NCI-H2196 (cell line): ENCODE measurements at regions not wholly inside any gene's neighbourhood (a gene's known extent, or its start where the extent isn't known, plus 50 kb on each side); places are given as distances from the start of the nearest gene placed in this dataset.

Source experiments
- DNase-seq: peaks from one replicate; lab custom pipeline; 2025; ENCODE audit not compliant: unreplicated experiment; lab: John Stamatoyannopoulos, UW

DNA sequence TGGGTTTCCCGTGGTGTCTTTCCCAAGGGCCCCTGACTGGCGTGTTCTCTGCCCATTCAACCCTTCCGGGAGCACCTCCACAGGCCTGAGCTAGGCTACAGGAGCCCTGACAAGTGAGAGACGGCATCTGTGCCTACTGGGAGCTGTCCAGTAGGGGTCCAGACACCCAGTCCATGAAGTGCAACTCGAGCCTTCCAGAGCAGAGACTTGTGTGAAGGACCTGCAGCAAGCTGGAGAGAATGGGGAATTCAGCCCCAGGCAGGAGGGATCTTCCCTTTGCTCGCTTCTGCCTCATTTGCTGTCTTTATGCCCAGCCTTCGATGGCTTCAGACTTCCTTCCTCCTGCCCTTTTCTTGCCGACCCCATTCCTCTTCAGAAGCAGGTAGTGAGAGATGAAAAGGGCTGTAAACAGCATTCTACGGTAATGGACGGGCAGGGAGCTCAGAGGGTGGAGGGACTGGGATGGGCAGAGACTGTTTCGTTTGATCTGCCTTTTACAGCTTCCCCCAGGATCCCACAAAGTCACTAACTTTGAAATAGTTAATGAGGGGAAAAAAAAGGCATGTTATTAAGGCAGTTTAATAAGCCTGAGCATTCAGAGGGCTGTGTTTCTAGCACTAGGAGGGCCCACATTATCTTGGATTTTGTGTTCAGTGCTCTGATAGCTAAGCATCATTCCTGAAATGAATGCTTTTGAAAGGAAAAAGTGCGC, 327.6 kb downstream of the FGF9 start:
- no peak for DNase-seq

DNA sequence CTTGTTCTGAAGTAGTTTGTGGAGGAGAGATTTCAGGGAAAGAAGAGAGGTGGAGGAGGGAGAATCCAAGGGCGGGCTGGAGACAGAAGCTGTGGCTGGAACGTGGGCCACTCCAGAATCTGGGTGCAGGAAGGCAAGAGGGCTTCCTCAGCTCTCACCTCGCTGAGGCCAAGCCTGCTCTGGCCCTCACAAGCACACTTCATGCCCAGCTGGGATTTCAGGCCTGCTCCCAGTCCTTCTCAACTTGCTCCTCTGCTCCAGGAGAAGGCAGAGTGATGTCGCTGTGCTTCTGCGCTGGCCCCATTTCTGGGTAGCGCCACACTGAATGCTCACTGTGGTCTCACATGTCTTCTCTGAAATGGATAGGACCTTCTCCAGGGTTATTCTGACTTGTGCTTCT, 328.8 kb downstream of the FGF9 start:
- DNase-seq, result no peak

DNA sequence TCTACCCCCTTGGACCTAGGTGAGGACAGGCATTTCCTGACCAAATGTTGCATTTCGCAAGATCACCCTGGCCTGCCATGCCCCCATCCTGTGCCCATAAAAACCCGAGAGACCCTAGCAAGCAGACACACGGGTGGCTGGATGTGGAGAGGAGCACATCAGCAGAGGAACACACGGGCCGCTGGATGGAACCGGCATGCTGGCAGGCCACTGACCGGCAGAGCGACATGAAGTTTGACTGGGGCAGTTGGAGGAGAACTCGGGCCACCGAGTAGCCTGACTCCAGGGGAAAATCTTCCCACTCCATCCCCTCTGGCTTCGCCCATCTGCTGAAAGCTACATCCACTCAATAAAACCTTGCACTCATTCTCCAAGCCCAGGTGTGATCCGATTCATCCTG, 329.3 kb downstream of the FGF9 start:
- DNase-seq, result no peak

- no peak for DNase-seq
Observed at GRCh38 chr13:22001336-22001735, 330.5 kb downstream of the FGF9 start.

- DNase-seq, result no peak
Observed at GRCh38 chr13:22002893-22003292, 332.0 kb downstream of the FGF9 start.

- no peak for DNase-seq
Observed at GRCh38 chr13:22009500-22009899, 338.6 kb downstream of the FGF9 start.

DNA sequence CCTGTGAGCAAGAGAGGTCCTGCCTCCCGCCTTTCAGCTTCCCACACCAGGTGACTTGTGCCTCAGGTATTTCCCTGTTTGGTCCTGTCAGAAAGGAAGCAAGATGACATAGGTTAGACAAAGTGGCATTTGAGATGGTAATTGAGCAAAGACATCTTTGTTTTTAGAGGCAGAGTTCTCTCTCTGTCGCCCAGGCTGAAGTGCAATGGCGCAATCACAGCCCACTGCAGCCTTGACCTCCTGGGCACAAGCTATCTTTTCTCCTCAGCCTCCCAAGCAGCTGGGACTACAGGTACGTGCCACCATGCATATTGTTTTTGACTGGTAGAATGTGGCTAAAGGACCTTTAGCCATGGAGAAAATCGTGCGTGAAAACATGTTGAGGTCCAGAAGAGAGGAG, 339.1 kb downstream of the FGF9 start:
- no peak for DNase-seq

DNA sequence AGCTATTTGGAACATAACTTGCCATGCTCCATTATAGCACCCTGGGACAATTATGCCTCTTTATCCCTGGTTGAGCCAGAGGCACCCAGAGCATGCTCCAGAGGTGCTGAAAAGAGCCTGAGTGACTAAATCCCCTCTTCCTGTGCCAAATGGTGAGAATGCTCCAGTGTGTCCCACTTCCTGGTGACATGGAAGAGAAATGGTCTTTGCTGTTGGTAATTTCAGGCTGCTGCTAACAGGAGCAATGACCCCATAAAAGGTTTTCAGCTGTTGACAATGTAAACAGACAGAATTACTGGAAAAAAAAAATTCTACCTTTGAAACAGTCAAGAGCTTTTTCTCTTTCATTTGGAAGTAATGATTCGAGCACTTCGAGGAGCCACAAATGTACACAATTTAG, 341.8 kb downstream of the FGF9 start:
- no peak for DNase-seq

DNA sequence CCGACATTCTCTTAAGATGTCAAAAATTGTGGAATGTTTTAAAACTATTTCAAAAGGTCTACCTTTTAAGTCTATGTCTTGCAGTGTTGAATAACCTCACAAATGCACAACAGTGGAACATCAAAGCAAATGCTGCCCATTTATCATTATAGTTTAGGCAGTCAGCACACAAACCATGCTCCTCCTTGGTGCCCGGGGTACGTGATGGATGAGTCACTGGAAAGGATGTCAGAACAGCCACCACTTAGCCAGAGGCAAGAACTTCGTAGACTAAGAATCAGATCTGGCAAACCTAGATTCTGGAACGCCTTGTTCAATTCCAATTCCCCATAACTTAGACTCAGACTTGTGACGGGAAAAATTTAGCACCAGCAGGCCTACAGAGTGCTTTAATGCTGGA, 343.6 kb downstream of the FGF9 start:
- no peak for DNase-seq

GRCh38 chr13:22017226-22017625, 346.4 kb downstream of the FGF9 start:
- DNase-seq, result no peak

GRCh38 chr13:22018076-22018835, 347.4 kb downstream of the FGF9 start:
- DNase-seq, result no peak

DNA sequence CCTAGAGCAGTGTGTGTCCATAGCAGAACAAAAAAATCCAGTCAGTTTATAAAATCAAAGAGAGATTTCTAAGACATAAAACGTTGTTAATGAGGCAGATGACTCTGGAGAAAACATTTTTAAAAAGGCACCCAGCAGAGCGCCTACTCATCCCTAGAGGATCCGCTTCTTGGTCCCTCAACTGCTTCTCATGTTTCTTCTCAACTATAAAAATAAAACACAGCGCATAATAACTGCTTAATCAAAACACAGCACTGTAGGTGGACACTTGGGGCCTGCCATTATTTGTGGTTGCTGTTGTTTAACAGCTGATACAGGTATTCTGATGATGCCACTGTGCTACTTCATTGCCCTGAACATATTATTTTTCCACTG, 347.9 kb downstream of the FGF9 start:
- no peak for DNase-seq

DNA sequence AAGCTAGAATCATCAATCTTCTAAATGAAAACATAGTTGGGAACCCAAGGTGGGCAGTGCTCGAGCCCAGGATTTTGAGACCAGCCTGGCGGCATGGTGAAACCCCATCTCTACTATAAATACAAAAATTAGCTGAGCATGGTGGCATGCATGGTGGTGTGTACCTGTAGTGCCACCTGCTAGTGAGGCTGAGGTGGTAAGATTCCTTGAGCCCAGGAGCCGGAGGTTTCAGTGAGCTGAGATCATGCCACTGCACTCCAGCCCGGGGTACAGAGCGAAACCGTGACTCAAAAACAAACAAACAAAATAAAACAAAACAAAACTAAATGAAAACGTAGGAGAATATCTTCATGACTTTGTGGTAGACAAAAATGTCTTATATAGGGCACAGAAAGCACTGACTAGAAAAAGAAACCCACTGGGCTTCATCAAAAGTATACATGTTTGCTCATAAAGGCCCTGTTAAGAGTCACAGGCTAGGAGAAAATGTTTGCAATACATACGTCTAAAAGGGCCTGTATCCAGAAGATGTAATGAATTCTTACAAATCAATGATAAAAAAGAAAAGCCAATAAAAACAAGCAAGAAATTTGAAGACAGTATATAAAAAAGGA, 353.6 kb downstream of the FGF9 start:
- DNase-seq, result no peak

DNA sequence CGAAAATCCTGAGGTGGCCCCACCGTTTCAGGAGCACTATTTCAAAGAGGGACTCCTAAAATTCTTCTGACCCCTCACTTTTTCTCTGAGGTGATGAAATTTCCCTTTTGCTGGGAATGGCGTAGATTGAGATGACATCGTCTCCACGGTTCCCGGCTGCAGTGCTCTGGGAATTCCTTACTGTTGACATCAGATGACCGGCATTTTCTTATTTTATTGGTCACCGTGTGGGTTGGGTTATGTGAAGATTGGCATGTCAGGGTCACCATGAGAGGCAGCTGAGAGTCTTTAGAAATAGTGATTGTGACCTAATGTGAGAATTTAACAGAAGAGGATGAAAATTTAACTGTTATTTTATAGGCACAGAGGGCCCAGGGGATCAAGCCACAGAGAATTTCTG, 356.7 kb downstream of the FGF9 start:
- no peak for DNase-seq

GRCh38 chr13:22028831-22029230, 358.0 kb downstream of the FGF9 start:
- no peak for DNase-seq

GRCh38 chr13:22030321-22030720, 359.4 kb downstream of the FGF9 start:
- no peak for DNase-seq

GRCh38 chr13:22031702-22032286, 360.9 kb downstream of the FGF9 start:
- DNase-seq, result no peak

DNA sequence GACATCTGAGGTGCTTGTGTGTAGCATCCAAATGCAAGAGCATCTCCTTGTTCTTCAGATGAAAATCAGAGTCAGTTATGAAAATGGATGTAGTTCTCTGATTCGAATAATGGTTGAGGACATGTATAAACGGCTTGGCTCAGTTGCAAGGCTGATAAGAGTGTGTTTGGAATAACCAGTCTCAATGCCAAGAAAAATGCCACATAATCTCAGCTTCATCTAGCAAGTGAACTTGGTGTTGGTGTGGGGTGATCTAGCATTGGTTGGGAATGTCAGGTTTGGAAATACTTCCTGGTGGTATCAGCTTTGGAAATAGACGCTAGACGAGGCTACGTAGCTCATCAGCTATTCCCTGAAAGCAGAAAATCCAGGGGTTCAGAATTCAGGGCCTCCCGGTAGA, 362.0 kb downstream of the FGF9 start:
- DNase-seq, result no peak

DNA sequence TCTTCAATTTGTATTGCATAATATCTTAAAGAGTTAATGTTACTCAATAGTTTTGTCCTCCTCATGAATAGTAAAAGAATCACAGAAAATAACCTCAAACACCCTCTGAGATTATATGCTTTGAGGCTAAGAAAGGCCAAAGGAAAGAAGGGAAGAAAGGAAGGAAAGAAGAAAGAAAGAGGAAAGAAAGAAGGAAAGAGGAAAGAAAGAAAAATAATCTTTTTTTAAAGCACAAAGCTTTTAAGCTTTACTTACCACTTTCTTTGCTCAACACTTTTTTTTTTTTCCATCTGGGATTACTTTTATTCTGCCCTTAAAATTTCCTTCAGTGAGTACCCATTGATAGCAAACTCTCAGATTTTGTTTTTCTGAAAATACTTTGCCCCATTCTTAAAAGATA, 369.1 kb downstream of the FGF9 start:
- DNase-seq, result no peak

GRCh38 chr13:22040810-22041364, 370.0 kb downstream of the FGF9 start:
- DNase-seq, result no peak

DNA sequence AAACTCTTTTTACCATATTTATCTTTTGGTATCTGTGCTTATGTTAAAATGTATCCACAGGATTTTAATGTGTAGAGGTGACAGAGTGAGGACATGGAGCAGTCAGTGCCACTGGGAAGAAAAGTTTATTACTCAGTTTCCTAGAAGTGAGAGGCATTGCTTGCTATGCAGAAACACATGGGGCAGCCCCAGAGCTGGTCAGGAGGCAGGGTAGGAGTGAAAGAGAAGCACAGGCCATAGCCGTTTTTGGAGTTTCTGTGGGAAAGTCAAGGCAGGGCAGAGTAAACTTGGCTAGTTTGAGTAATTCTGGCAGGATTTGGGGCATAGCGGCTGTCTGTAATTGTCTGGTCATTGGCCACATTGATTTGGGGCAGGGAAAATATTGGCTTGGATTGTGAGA, 370.9 kb downstream of the FGF9 start:
- DNase-seq, result no peak
